A549 (cell line): ENCODE measurements at regions not wholly inside any gene's neighbourhood (a gene's known extent, or its start where the extent isn't known, plus 50 kb on each side); places are given as distances from the start of the nearest gene placed in this dataset.

ENCODE experiments used
- ATAC-seq, 2 experiments: fragments of 200-7000 bp in 1 of 2; fragments of >200 bp in 1 of 2; cut with Nextera tagmentation in 1 of 2; cut with Tn5 transposase in 1 of 2; 3 replicates each; pipeline versions ENCODE4 v1.8.0 to v1.9.1; 2018 to 2020; ENCODE audit warnings: mild to moderate bottlenecking in 1 of 2, moderate library complexity in 1 of 2
- CTCF ChIA-PET: fragments of 300-600 bp; sonication (Branson Sonifier 250); formaldehyde crosslinking; extraction: SDS; loops from one replicate; lab custom pipeline; 2021; ENCODE audit warnings: antibody characterized with exemption, inconsistent platforms; lab: Yijun Ruan, JAX
- POLR2A ChIA-PET: fragments of 350-600 bp; formaldehyde crosslinking; extraction: SDS; loops from one replicate; lab custom pipeline; 2021; ENCODE audit warnings: antibody characterized with exemption, inconsistent platforms; lab: Yijun Ruan, JAX
- DNase-seq, 2 experiments: peaks; one replicate each; pipeline versions ENCODE4 v3.0.0 to v3.0.0-alpha.2; 2011 to 2016; ENCODE audit warnings: low read depth in 1 of 2, low spot score in 1 of 2
- FAIRE-seq: peaks from 2 replicates; lab custom pipeline; 2011; peaks lifted over from hg19 to GRCh38; lab: Jason Lieb, UNC
- H3K27ac ChIP-seq, 2 experiments: fragments of >200 bp; sonication (Bioruptor Twin); formaldehyde crosslinking; 3 replicates each; pipeline ENCODE4 v1.5.1; 2016 to 2017
- H3K4me1 ChIP-seq: fragments of >200 bp; sonication (Bioruptor Twin); formaldehyde crosslinking; 3 replicates; pipeline ENCODE4 v1.6.1; 2016
- H3K4me2 ChIP-seq: fragments of >200 bp; sonication (Bioruptor Twin); formaldehyde crosslinking; 3 replicates; pipeline ENCODE4 v1.6.1; 2016
- H3K4me3 ChIP-seq: fragments of >200 bp; sonication (Bioruptor Twin); formaldehyde crosslinking; 3 replicates; pipeline ENCODE4 v1.5.1; 2016
- H3K9me3 ChIP-seq: fragments of >200 bp; sonication (Bioruptor Twin); formaldehyde crosslinking; 3 replicates; pipeline ENCODE4 v1.6.1; 2016
- ATOH8 ChIP-seq: fragments of 250-450 bp; sonication (Bioruptor Pico); IDR thresholded peaks from 2 replicates; pipeline ENCODE4 v1.5.0; 2020; ENCODE audit warnings: low read depth, mild to moderate bottlenecking, moderate library complexity
- CBX2 ChIP-seq: fragments of 200-600 bp; sonication (generic); IDR thresholded peaks from 2 replicates; pipeline ENCODE4 v1.6.1; 2016; ENCODE audit warnings: low read depth, mild to moderate bottlenecking, borderline replicate concordance
- CBX8 ChIP-seq: fragments of 200-600 bp; sonication (generic); IDR thresholded peaks from 2 replicates; pipeline ENCODE4 v1.6.1; 2016
- CHD2 ChIP-seq: fragments of 150-350 bp; IDR thresholded peaks from 2 replicates; pipeline ENCODE4 v1.6.1; 2014; ENCODE audit warnings: low read length; ENCODE audit not compliant: partially characterized antibody
- CTCF ChIP-seq: fragments of >200 bp; sonication (Bioruptor Twin); formaldehyde crosslinking; IDR thresholded peaks from 3 replicates; pipeline ENCODE4 v1.5.1; 2016
- EHF ChIP-seq: fragments of 250-450 bp; sonication (Bioruptor Pico); IDR thresholded peaks from 2 replicates; pipeline ENCODE4 v1.5.0; 2020; ENCODE audit warnings: mild to moderate bottlenecking
- EHMT2 ChIP-seq: fragments of 200-600 bp; sonication (generic); IDR thresholded peaks from 2 replicates; pipeline ENCODE4 v1.6.1; 2016; ENCODE audit warnings: antibody characterized with exemption, low read depth, mild to moderate bottlenecking, moderate library complexity
- HEYL ChIP-seq: fragments of 250-450 bp; sonication (Bioruptor Pico); IDR thresholded peaks from 2 replicates; pipeline ENCODE4 v1.8.0; 2021; ENCODE audit warnings: mild to moderate bottlenecking, moderate library complexity
- HMGXB4 ChIP-seq: fragments of 250-450 bp; sonication (Bioruptor Pico); IDR thresholded peaks from 2 replicates; pipeline ENCODE4 v1.5.0; 2021; ENCODE audit warnings: mild to moderate bottlenecking, moderate library complexity, borderline replicate concordance
- KDM5A ChIP-seq: fragments of 200-600 bp; sonication (generic); IDR thresholded peaks from 2 replicates; pipeline ENCODE4 v1.6.1; 2016; ENCODE audit warnings: antibody characterized with exemption, mild to moderate bottlenecking
- MAX ChIP-seq: IDR thresholded peaks from 2 replicates; pipeline ENCODE4 v1.6.1; 2012
- MYC ChIP-seq: IDR thresholded peaks from 2 replicates; pipeline ENCODE4 v1.6.1; 2012; ENCODE audit warnings: mild to moderate bottlenecking, inconsistent platforms, low read length, improper control_type of control experiment, borderline replicate concordance
- NPAS2 ChIP-seq: fragments of 250-450 bp; sonication (Bioruptor Pico); IDR thresholded peaks from 2 replicates; pipeline ENCODE4 v1.8.0; 2022; ENCODE audit warnings: mild to moderate bottlenecking, moderate library complexity, borderline replicate concordance
- NR3C1 ChIP-seq: fragments of >200 bp; sonication (Bioruptor Twin); formaldehyde crosslinking; IDR thresholded peaks from 3 replicates; pipeline ENCODE4 v1.6.1; 2017
- RCOR1 ChIP-seq: fragments of 150-350 bp; IDR thresholded peaks from 2 replicates; pipeline ENCODE4 v1.6.1; 2014; ENCODE audit warnings: antibody characterized with exemption, low read length, low read depth
- RNF2 ChIP-seq: fragments of 200-600 bp; sonication (generic); IDR thresholded peaks from 2 replicates; pipeline ENCODE4 v1.6.1; 2016; ENCODE audit warnings: low read depth, mild to moderate bottlenecking, antibody characterized with exemption, moderate library complexity, borderline replicate concordance
- SREBF2 ChIP-seq: fragments of 450-650 bp; IDR thresholded peaks from 2 replicates; pipeline ENCODE4 v1.6.1; 2014; ENCODE audit warnings: mild to moderate bottlenecking, moderate library complexity
- TFCP2L1 ChIP-seq: fragments of 250-450 bp; sonication (Bioruptor Pico); IDR thresholded peaks from 2 replicates; pipeline ENCODE4 v1.5.0; 2021; ENCODE audit warnings: mild to moderate bottlenecking
- TP53 ChIP-seq: fragments of 250-450 bp; sonication (Bioruptor Pico); IDR thresholded peaks from 2 replicates; pipeline ENCODE4 v1.5.0; 2021; ENCODE audit warnings: mild to moderate bottlenecking, moderate library complexity
- ZC3H11A ChIP-seq: fragments of 450-650 bp; IDR thresholded peaks from 2 replicates; pipeline ENCODE4 v1.6.1; 2014; ENCODE audit warnings: antibody characterized with exemption, mild to moderate bottlenecking
- WGBS: methylation state at CpG from one replicate; pipeline ENCODE4 v1.1.6; 2017; ENCODE audit errors: missing lambda C conversion rate; 5-methylcytosine and 5-hydroxymethylcytosine counted together

- TF ChIP-seq ZC3H11A (no peak), TP53 (CRISPR knock-in tag) (no peak), HMGXB4 (CRISPR knock-in tag) (no peak), KDM5A (no peak), CBX2 (no peak), CHD2 (no peak)
- ATAC-seq = no peak
- ChIA-PET POLR2A (no interaction called here), CTCF (no interaction called here)
- no peak for FAIRE-seq
- Histone ChIP-seq H3K4me1 (no peaks in the 10 kb centered on the region), H3K27ac (no peak overlapping the region), H3K4me3 (no peak overlapping the region), H3K9me3 (no peaks in the 10 kb centered on the region), H3K4me2 (no peak overlapping the region)
- 45% methylated on average over 7 of the region's 7 CpGs for WGBS
- DNase-seq = no peak
These were observed 258.0 kb downstream of the PMP22 start for GRCh38 chr17:15007147-15007553.

- Histone ChIP-seq H3K4me3 (no peak overlapping the region), H3K9me3 (no peaks in the 10 kb centered on the region), H3K27ac (no peak overlapping the region), H3K4me2 (no peak overlapping the region)
- ChIA-PET CTCF (no interaction called here), POLR2A (no interaction called here)
- 28% methylated on average over 11 of the region's 11 CpGs for whole genome bisulfite sequencing
- FAIRE-seq = no peak
- DNase-seq = no peak
- no peak for ATAC-seq
- TF ChIP-seq RNF2 = no peak
- TF ChIP-seq EHMT2 = no peak
- TF ChIP-seq NPAS2 (CRISPR knock-in tag) = no peak
- TF ChIP-seq CTCF = no peak
- TF ChIP-seq MYC = no peak
- TF ChIP-seq RCOR1 = no peak
- TF ChIP-seq, all 56 proteins: peak for 0
- no peaks in the 10 kb centered on the region for H3K4me1 ChIP-seq
These were observed 258.6 kb downstream of the PMP22 start for GRCh38 chr17:15006421-15007128.

GRCh38 chr17:15000661-15001060 is 264.5 kb downstream of the PMP22 start:
- POLR2A ChIA-PET = no interaction called here
- ATAC-seq = no peak

More at GRCh38 chr17:15000661-15001060, 264.5 kb downstream of the PMP22 start:
- no peak for DNase-seq
- CTCF ChIA-PET = no interaction called here
- Histone ChIP-seq H3K4me1 (no peaks in the 10 kb centered on the region), H3K9me3 (no peaks in the 10 kb centered on the region), H3K4me3 (no peak overlapping the region), H3K27ac (no peak overlapping the region), H3K4me2 (no peak overlapping the region)
- no peak for FAIRE-seq
- TF ChIP-seq CTCF (no peak), NR3C1 (no peak), TP53 (CRISPR knock-in tag) (no peak), RNF2 (no peak), ATOH8 (CRISPR knock-in tag) (no peak), TFCP2L1 (CRISPR knock-in tag) (no peak), EHMT2 (no peak), HEYL (CRISPR knock-in tag) (no peak), MAX (no peak), EHF (no peak), SREBF2 (no peak), CBX8 (no peak)
